SK-N-MC (cell line): ENCODE measurements at regions not wholly inside any gene's neighbourhood (a gene's known extent, or its start where the extent isn't known, plus 50 kb on each side); places are given as distances from the start of the nearest gene placed in this dataset.

Experiments used
- DNase-seq: peaks from one replicate; pipeline ENCODE4 v3.0.0-alpha.2; 2011; ENCODE audit warnings: low read depth, low spot score
- H3K27ac ChIP-seq: fragments of 200-600 bp; sonication (generic); 2 replicates; pipeline ENCODE4 v1.5.1; 2016; ENCODE audit warnings: mixed run types
- H3K36me3 ChIP-seq: fragments of 200-600 bp; sonication (generic); 2 replicates; pipeline ENCODE4 v1.6.1; 2017; ENCODE audit warnings: antibody characterized with exemption, low read length, mixed read lengths; ENCODE audit not compliant: insufficient read depth
- H3K4me3 ChIP-seq: fragments of 200-600 bp; sonication (generic); 2 replicates; pipeline ENCODE4 v1.5.1; 2016
- H3K9ac ChIP-seq: fragments of 200-600 bp; sonication (generic); 2 replicates; pipeline ENCODE4 v1.8.0; 2017; ENCODE audit warnings: mixed run types, mixed read lengths; ENCODE audit not compliant: insufficient read length
- H3K9me3 ChIP-seq: fragments of 200-600 bp; sonication (generic); 2 replicates; pipeline ENCODE4 v1.6.1; 2017; ENCODE audit warnings: low read depth, mild to moderate bottlenecking, antibody characterized with exemption, low read length, moderate library complexity, mixed read lengths
- EZH2 ChIP-seq: fragments of 200-600 bp; sonication (generic); IDR thresholded peaks from one replicate; pipeline ENCODE4 v1.6.1; 2017; ENCODE audit warnings: antibody characterized with exemption
- FOXP2 ChIP-seq: optimal IDR thresholded peaks from 2 replicates; pipeline ENCODE3; 2011; ENCODE audit warnings: mild to moderate bottlenecking, moderate library complexity; ENCODE audit not compliant: insufficient read depth; ENCODE audit errors: extremely low read length, control extremely low read depth
- POLR2AphosphoS5 ChIP-seq: IDR thresholded peaks from 2 replicates; pipeline ENCODE4 v1.6.1; 2012; ENCODE audit warnings: mild to moderate bottlenecking, low read depth, low read length, borderline replicate concordance

- Histone ChIP-seq H3K27ac (no peak overlapping the region), H3K4me3 (no peak overlapping the region), H3K9ac (no peak overlapping the region), H3K36me3 (no peaks in the 10 kb centered on the region), H3K9me3 (no peaks in the 10 kb centered on the region)
- DNase-seq, result no peak
- TF ChIP-seq EZH2 (no peak), POLR2AphosphoS5 (no peak), FOXP2 (no peak)
These were observed 427.0 kb downstream of the LPIN1 start for GRCh38 chr2:12173271-12173942.

GRCh38 chr2:12173943-12174340 is 427.5 kb downstream of the LPIN1 start:
- Histone ChIP-seq H3K9me3 (no peaks in the 10 kb centered on the region), H3K4me3 (no peak overlapping the region), H3K9ac (no peak overlapping the region), H3K27ac (no peak overlapping the region), H3K36me3 (no peaks in the 10 kb centered on the region)
- DNase-seq, result no peak
- TF ChIP-seq POLR2AphosphoS5, result no peak
- no peak for TF ChIP-seq FOXP2
- no peak for TF ChIP-seq EZH2

- no peak overlapping the region for H3K9ac ChIP-seq
- DNase-seq, result no peak
- no peak overlapping the region for H3K4me3 ChIP-seq
- H3K9me3 ChIP-seq, result no peaks in the 10 kb centered on the region
- no peaks in the 10 kb centered on the region for H3K36me3 ChIP-seq
- H3K27ac ChIP-seq, result no peak overlapping the region
- no peak for TF ChIP-seq FOXP2
- no peak for TF ChIP-seq EZH2
- no peak for TF ChIP-seq POLR2AphosphoS5
These were observed 428.9 kb downstream of the LPIN1 start for GRCh38 chr2:12175323-12175722.

GRCh38 chr2:12176623-12177454 is 430.4 kb downstream of the LPIN1 start:
- DNase-seq, result no peak
- no peak overlapping the region for H3K4me3 ChIP-seq
- no peaks in the 10 kb centered on the region for H3K36me3 ChIP-seq
- H3K9ac ChIP-seq, result no peak overlapping the region
- H3K27ac ChIP-seq, result no peak overlapping the region
- TF ChIP-seq EZH2 (no peak), FOXP2 (no peak)
- no peaks in the 10 kb centered on the region for H3K9me3 ChIP-seq

- DNase-seq, result no peak
- Histone ChIP-seq H3K4me3 (no peak overlapping the region), H3K9me3 (no peaks in the 10 kb centered on the region), H3K36me3 (no peaks in the 10 kb centered on the region), H3K27ac (no peak overlapping the region), H3K9ac (no peak overlapping the region)
- no peak for TF ChIP-seq FOXP2
- no peak for TF ChIP-seq EZH2
- TF ChIP-seq POLR2AphosphoS5, result no peak
These were observed 431.2 kb downstream of the LPIN1 start for GRCh38 chr2:12177455-12178288.

GRCh38 chr2:12178289-12179080 is 432.1 kb downstream of the LPIN1 start:
- Histone ChIP-seq H3K9ac (no peak overlapping the region), H3K27ac (no peak overlapping the region), H3K36me3 (no peaks in the 10 kb centered on the region), H3K9me3 (no peaks in the 10 kb centered on the region), H3K4me3 (no peak overlapping the region)
- DNase-seq, result no peak
- TF ChIP-seq POLR2AphosphoS5 (no peak), FOXP2 (no peak), EZH2 (no peak)

GRCh38 chr2:12180031-12180430 is 433.6 kb downstream of the LPIN1 start:
- Histone ChIP-seq H3K4me3 (no peak overlapping the region), H3K9ac (no peak overlapping the region), H3K9me3 (no peaks in the 10 kb centered on the region), H3K36me3 (no peaks in the 10 kb centered on the region), H3K27ac (no peak overlapping the region)
- TF ChIP-seq FOXP2 (no peak), EZH2 (no peak), POLR2AphosphoS5 (no peak)
- DNase-seq, result no peak
